ENCODE measurements at regions not wholly inside any gene's neighbourhood (a gene's known extent, or its start where the extent isn't known, plus 50 kb on each side); places are given as distances from the start of the nearest gene placed in this dataset.

DNA sequence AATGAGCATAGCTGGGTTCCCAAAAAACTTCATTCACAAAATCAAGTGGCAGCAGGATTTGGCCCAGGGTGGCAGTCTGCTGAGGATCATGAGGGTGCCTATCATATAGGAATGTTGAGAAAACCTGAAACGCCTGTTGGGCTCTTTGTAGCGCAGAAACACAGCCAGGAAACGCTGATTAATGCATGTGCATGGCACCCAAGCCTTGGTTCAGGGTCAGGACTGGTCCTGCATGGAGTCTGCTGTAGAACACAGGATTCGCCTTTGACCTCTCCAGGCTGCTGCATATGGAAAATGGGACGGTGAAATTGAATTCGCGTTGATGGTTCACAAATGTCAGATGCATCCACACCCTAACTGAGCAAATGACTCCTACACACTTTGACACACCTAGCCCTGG is 227.9 kb upstream of the COPS8 start:
- no peak for DNase-seq

DNA sequence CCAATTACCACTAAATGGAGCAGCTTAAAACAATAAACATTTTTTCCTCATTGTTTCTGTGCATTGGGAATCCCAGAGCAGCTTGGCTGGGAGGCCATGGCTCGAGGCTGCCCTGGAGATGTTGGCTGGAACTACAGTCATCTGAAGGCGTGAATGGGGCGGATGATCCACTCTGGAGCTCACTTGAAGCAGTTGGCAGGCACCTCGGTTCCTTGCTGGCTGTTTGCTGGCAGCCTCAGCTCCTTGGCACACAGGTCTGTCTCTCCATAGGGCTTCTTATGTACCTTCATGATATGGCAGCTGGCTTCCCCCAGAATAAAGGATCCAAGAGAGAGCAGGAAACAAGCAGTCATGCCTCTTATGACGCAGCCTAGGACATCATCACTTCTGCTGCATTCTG is 227.0 kb upstream of the COPS8 start:
- no peak for DNase-seq

DNA sequence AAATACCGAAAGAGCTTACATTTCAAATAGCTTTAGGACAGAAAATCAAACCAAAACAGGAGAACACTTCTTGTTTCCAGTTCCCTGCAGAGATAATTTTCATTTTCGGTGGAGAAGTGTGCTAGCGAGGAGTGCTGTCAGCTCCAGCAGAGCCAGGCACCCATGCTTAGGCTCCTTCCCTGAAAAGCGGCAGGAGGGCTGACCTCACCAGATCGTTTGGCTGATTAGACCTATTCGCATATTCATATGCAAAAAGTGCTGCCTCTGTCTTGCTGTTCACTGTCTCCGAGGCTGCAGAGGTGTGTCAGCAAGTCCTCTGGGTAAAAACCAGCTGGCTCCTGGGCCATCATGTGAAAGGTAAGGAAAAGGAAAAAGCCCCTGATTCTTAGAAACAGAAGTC is 225.8 kb upstream of the COPS8 start:
- DNase-seq: no peak

DNA sequence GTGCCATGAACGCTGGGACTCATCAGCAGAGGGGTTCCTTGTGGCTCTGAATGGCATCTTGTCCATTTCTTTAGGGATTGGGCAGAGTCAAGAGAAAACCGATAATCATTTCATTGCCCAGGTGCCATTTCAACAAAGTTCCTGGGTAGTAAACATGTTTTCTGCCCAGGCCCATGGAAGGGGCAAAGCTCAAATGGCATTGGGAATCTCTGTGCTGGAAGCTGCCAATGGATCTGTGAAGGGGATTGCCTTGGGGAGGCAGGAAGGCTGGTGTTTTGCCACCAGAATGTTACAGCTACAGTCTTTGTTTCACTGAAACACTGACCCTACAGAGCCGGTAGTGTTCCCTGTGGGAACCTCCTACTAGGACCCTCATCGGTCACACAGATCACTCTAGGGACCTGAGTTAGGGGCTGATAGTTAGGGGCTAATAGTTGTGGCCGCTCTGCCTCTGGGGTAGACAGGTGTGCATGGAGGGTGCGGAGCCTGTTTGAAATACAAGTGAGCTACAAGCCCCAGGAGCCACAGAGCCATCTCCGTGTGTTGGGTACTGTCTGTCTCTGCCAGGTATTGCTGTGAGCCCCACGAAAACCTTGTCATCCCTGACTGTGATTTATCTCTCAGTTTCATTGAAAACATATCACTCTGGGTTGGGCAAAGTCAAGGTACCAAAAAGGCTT is 224.4 kb upstream of the COPS8 start:
- DNase-seq: no peak

DNA sequence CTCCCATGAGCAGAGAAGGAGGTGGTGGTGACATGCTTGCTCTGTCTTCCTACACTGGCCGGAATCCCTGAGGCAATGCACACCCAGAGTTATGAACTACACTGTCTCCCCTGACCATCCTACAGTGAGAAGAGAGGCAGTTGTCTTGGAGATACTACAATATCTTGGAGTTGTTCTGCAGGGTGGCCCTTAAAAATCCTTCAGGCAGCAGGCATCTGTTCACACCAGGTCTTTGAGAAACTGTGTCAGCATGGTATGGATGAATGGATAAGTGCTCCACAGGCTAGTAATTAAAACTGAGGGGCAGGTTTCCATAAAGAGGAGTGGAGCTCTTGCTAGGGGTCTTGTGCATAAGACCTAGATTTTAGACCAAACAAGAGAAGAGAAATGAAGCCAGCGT is 223.7 kb upstream of the COPS8 start:
- DNase-seq: no peak

DNA sequence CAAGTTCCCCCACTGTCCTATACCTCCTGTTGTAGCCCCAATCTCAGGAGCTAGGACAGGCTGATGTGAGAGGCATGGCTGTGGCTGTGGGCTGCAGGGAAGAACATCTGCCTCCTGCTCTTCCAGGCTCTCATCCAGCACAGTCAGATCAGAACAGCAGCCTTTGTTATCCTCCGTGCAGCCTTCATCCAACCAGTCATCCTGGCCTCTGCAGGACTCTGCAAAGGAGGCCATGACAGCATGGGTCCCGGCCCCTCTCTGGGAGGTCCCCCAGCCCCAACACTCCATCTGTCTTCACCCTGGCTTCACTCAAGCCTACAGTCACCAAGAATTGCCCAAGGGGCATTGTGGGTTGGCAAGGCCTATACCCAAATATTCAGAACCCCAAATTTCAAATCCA is 223.2 kb upstream of the COPS8 start:
- DNase-seq: no peak

DNA sequence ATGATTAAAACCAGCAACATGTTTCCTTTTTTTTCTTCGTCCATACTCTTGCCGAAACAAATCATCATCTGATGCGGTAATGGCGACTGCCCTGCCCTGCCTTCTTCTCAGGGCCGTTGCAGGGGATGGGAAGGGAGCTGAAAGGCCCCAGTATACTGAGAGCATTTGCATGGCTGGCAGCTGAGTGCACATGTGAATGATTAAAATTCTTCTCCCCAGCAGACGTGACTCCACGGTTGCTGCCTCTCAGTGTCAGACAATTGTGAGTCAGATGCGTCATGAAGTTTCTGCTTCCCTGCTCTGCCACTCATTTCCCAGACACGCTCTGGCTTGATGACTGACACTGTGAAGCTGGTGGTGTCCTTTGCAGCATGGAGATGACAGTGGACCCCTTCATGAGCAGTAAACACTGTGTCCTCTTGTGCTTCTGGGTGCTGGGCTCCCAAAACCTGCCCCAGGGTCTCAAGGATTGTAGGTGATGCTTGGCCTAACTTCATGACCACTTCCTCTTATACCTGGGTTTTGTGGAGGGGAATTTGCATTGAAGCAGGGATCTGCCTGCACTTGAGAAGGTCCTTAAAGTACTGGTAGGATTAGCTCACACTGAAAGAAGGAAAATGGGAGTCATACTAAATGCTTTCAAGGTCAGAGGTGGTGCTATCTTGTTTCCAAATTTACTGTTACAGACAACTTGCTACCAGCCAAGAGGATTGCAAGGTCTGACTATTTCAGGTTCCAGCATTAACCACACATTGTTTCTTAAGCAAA is 222.5 kb upstream of the COPS8 start:
- no peak for DNase-seq

DNA sequence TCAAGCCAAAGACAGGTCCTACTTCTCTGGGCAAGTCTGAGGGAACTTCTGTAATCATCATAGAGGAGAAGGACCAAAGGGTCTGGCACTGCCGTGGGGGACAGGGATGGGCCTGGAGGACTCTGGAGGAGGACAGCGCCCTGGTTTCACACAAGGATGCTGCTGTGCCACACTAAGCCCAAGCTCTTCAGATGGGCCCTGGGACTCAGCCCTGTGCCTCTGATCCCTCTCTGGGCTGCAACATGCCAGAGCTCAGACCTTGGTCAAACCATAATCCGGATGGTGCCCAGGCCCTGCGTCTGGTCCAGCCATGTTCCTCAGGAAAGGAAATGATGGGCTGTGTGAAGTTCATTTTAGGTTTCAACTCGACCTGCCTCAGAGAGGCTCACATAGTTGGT is 222.0 kb upstream of the COPS8 start:
- DNase-seq: no peak

DNA sequence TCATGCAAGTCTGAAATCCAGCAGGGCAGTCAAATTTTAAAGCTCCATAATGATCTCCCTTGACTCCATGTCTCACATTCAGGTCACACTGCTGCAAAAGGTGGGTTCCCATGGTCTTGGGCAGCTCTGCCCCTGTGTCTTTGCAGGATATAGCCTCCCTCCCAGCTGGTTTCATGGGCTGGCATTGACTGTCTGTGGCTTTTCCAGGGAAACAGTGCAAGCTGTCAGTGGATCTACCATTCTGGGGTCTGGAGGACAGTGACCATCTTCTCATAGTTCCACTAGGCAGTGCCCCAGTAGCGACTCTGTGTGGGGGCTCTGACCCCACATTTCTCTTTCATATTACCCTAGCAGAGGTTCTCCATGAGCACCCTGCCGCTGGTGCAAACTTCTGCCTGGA is 220.6 kb upstream of the COPS8 start:
- no peak for DNase-seq

DNA sequence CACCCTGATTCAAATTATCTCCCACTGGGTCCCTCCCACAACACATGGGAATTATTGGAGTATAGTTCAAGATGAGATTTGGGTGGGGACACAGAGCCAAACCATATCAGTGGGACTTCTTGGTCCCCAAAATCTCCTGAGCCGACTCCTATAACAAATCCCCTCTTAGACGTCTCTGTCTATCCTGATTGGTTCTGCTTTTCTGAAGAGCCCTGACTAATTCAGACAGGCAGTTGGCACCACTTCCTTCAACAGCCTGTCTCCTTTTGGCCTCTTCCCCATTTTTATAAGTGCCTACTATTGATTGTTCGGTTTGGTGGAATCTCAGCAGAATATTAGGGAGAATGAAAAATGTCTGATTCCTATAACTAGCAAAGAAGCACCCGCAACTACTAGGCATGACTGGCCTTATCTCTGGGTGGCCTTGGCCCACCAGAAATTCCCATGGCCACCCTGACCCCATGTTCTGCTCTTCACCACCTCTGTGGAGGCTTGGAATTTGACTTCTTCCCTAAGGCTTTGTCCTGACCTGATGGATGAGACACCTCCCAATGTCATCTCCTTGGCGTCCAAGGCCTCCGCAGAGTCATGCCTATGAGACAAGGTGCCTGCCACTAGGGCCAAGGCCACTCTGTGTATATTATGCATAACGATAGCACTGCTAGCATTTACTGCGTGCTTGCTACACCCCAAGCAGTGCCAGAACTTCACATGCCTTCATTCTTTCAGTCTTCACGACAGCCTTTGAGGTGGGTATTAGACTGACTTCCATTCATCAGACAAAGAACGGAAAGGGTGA is 218.9 kb upstream of the COPS8 start:
- DNase-seq: no peak

DNA sequence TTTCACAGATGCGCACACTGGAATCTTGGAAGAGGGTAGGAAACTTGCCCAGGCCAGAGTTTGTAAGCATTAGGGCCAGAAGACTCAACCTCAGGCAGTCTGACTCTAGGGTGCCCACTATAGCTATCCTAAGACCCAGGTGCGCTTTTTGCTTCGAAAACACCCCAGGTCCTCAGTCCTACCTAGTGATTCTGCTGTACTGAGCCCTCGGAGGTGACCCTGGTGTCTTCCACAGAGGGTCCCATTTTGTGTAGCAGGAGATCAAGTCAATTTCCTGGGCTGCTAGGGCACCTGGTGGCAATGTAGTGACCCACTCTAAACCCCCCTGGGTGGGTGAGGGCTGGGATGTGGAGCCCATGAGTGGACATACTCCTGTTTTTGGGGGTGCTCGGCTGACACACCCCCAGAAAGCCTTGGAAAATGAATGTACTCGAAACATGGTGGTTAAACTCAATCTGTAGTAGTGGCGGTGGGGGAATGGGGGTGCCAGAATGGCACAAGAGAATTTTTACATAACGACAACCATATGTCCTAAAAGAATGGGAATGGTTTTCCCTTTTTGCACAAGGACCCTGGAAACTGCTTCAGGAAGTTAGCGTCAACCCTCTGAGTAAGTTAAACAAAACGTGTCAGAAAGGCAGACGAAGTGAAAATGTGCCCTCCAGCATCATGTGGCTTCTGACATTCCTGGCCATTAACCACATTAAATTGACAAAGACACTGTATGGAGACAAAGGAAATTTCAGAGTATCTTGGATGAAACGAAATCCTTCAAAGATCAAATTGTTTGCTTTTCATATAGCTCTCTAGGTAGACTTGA is 218.0 kb upstream of the COPS8 start:
- DNase-seq: no peak

DNA sequence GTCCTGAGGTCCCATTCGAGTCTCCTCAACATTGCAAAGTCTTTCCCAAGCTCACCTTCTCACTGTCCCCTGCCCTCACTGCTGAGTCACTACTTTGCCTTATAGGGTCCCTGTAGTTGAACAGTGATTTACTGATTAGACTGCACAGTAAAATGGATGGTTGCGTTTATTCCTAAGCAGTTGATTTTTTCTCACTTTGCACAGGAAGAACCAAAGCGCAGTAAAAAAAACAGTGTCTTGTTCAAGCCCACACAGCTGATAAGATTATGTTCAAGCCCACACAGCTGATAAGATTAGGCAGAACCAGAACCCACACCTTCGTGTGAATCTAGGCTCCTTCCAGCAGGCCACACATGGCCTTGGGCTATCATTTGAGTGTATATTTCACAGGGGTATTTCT is 215.3 kb upstream of the COPS8 start:
- no peak for DNase-seq

DNA sequence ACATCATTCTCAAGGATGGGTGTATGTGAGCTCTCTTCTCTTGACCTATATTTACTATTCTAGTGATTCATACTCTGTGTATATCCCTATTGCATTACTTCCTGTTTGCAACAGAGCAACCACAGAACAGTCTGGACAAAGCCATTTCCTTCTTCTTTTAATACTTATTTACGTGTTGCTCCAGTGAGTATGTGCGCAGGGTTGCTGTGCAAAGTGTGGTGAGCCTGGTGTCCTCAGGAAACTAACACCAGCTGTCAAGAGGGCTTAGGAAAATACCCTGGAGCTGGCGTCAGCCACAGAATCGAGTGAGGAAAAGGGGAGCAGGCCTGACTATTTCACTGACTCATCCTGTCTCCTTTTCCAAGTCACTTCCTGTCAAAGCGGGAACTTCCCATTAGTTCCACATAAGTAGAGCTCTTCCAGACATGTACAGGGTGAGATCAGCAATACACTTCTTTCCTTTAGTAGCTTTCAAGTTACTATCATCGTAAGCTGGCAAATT is 214.1 kb upstream of the COPS8 start:
- no peak for DNase-seq

DNA sequence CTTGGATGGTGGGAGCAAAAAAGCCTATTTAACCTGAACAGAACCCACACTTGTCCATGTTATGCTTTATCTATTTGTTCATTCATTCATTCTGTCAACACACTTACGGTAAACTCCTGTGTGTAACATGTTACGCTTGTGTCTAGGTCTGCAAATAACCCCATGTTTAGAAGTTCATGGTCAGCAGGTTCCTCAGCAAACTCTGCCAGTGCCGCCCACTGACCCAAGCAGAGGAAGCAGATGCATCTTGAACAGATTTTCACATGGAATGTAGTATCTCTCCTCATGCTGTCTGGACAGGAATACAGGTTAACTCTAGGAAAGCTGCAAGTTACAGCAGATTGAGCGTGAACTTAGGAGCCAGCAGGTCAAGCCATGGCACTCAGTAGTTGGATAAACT is 213.7 kb upstream of the COPS8 start:
- DNase-seq: no peak

DNA sequence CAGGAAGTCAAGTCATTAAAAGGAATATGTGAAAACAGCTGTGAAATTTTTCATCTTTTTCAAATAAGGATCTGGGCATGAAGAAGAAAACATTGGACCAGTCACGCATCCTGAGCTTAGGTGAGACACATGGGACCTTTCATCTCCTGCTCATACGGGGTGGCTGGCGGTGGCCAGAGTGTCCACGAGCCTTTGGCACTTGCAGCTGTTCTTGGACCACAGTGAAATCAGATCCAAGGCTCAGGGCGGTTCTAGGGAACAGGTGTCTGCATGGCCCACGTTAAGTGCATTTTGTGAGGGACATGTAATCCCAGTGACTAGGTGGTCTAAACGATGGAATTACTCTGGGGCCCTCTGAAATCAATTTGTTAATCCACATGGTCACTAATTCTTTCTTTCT is 212.7 kb upstream of the COPS8 start:
- no peak for DNase-seq

DNA sequence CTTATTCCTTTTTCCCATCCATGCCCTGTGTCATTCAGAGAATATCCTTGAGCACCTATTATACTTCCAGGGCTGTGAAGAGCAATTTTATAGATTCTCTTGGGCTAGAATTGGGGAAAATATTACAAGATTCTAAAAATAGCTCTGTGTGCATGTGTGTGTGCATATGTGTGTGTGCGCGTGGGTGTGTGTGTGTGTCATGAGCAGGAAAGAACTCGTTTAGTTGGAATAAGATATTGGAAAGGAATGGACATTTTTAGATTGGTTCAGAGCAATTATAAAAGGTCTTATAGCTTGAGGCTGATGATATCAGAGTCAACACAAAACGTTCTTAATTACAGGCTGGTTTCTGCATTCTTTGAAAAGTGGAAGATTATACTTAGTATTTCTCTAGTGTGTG is 212.1 kb upstream of the COPS8 start:
- DNase-seq: no peak

DNA sequence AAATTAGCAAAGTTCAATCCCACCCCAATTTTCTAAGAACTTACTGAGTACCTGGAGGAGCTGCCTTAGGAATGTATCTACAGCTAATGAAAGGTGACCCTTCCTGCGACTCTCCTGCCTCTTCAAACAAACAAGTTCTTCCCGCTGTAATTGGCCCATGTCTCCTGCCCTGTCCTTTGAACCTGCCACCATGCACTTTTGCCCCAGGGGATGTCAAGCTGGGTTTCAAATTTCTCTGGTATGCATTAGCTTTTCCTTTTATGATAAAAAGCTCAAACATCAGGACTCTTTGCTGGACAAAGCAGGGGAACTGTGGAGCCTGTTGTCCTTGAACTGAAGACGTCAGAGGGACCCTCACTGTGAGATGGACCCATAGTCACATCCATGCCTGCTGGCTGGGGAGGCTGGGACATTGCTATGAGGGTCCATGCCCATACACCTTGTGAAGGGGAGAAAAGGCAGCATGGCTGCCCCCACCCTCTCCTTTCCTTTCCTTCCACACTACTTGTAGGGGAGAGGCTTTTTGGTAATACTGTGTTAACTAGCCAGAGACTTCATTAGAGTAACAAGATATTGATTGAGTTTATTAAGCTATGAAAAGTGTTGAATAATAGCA is 210.7 kb upstream of the COPS8 start:
- no peak for DNase-seq

DNA sequence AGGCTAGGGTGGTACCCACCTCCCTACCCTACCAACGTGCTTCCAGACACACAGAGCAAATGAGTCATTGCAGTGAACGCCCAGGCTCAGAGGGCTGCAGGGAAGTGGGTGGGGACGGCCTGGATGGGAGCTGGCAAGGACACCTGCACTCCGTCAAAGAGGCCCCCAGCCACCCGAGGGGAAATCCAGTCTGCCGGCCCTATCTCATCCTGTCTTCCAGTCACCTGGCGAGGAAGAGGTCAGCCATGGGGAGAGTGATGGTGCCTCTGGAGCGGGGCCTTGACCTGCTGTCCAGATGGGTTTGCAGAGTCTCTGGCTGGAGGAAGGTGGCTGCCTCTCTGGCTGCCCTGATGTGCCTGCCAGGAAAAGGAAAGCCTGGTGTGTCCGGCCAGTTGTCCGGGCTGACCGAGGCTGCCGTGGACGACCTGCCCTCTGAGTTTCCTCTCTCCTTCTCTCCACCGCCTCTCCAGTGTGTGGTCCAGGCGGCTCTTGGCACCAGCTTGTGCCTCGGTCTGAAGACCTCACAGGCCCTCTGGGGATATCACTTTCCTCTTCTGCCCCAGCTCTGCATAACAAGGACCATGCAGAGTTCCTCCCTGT is 209.7 kb upstream of the COPS8 start:
- DNase-seq: no peak

DNA sequence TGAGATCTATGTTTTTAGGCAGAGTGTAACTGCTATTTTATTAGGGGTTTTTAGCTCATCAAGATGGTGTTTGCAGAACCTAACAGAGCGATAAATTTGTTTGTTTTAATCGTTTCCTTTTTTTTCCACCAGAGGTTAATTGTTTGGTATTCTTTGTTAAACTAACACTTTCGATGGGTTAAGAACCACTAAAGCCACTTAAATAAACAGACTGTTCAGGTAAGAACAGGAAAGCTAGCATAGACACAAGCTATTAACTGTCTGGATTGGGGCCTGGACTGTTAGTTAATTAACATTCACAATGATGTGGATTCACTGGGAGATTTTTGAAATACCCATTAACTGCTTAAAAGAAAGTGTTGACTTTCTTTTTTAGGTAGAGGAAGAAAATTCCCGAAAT is 209.0 kb upstream of the COPS8 start:
- no peak for DNase-seq

DNA sequence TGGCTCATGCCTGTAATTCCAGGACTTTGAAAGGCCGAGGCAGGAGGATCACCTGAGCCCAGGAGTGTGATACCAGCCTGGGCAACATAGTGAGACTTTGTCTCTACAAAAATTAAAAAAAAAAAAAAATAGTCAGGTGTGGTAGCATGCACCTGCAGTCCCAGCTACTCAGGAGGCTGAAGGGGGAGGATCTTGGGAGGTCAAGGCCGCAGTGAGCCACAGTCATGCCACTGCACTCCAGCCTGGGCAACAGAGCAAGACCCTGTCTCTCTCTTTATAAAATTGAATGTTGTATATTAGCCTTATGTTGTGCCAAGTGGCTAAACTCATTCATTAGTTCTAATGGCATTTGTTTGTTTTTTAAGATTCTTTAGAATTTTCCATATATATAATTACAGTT is 207.7 kb upstream of the COPS8 start:
- no peak for DNase-seq

DNA sequence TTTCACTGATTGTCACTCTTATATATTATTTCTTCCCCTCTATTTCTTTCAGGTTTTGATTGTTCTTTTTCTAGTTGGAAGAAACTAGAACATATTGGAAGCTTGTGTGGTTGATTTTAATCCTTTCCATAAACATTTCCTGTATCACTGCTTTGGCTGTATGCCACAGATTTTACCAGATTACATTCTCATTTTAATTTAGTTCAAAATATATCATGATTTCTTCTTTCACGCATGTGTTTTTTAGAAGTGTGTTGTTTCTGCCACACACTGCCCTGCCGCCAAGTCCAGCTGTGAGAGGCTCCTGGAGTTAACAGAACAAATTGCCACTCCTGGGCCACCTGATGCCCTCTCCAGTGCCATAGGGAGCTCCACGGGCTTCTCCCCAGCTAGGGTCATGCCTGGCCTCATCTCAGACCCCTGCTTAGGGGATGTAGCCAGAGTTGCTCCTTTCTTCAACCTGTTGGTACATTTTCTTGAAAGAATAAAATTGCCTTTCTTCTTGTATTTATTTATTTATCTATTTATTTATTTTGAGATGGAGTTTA is 206.2 kb upstream of the COPS8 start:
- no peak for DNase-seq

DNA sequence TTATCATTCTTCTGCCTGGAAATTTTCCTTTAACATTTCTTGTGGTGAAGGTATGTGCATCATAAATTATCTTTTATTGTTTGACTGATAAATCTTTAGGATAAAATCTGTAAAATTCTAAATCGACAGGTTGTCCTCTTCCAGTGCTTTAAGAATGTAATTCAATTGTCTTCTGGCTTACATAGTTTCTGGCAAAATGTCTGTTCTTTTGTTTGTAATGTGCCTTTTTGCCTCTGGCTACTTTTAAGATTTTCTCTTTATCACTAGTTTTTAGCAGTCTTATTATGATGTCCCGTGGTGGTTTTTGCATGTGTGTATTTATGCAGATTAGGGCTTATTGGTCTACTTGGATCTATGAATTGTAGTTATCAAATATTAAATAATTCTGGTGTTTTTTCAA is 203.6 kb upstream of the COPS8 start:
- DNase-seq: no peak
